ENCODE measurements at regions not wholly inside any gene's neighbourhood (a gene's known extent, or its start where the extent isn't known, plus 50 kb on each side); places are given as distances from the start of the nearest gene placed in this dataset.

DNA sequence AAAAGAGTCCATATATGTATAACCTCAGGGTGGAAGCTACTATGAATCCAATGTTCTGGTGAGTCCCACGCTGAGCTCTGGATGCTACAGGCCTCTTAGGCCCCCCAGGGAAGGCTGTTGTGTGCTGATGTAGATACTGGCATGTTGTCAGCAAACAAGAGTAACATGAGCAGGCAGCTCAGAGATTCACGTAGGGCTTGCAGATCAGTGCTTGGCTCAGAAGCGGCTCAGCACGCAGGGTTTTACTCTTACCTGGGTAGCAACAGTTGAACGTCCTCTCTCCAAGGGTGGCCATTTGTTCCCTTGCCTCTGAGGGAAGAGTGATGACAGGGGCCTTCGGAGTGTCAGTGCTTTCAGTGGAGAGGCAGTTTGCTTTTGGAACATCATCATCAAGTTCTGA lies 93.4 kb downstream of the ZFP64 start:
- TF ChIP-seq, protein P1, sequence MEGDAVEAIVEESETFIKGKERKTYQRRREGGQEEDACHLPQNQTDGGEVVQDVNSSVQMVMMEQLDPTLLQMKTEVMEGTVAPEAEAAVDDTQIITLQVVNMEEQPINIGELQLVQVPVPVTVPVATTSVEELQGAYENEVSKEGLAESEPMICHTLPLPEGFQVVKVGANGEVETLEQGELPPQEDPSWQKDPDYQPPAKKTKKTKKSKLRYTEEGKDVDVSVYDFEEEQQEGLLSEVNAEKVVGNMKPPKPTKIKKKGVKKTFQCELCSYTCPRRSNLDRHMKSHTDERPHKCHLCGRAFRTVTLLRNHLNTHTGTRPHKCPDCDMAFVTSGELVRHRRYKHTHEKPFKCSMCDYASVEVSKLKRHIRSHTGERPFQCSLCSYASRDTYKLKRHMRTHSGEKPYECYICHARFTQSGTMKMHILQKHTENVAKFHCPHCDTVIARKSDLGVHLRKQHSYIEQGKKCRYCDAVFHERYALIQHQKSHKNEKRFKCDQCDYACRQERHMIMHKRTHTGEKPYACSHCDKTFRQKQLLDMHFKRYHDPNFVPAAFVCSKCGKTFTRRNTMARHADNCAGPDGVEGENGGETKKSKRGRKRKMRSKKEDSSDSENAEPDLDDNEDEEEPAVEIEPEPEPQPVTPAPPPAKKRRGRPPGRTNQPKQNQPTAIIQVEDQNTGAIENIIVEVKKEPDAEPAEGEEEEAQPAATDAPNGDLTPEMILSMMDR (conservative IDR thresholded peaks at IDR 0.05), result no peak
- TF ChIP-seq ZFX (IDR thresholded peaks at IDR 0.05), result no peak
- H3K27ac ChIP-seq, result no peak overlapping the region

DNA sequence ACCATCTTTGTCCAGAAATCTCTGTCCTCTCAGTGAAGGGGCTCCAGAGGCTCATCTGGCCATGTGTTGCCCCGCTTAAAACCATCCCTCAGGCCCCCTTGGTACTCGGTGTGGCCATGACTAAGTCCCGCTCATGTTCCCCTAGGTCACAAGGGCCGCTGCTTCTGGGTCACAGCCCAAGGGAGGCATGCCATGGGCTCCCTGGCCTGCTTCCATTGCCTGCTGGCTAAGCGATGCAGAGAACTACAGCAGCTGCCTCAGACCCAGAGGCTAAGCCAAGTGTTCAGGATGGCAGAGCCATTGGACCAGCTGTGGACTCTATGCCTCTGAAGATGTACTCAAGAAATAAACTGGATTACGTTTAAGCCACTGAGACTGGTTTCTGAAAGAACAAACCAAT lies 95.5 kb downstream of the ZFP64 start:
- H3K27ac ChIP-seq, result no peak overlapping the region
- TF ChIP-seq, protein P1 (conservative IDR thresholded peaks at IDR 0.05), result no peak
- TF ChIP-seq ZFX (IDR thresholded peaks at IDR 0.05), result no peak

DNA sequence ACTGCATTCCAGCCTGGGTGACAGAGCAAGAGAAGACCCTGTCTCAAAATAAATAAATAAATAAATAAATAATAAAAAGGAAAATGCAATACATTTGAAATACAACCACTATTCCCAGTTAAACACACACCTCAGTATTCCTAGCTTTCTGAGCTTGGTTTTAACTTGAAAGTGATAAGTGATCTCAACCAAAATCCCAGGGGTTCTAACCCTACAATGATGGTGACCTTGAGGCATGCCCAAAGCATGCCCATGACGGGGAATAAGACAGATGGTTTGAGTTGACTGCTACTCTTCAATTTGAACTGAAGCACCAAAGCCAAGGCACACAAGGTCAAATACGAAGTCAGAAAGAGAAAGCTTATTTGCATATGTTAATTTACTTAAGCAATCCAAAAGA lies 96.9 kb downstream of the ZFP64 start:
- TF ChIP-seq, protein P1 (conservative IDR thresholded peaks at IDR 0.05), result no peak
- no peak for TF ChIP-seq ZFX (IDR thresholded peaks at IDR 0.05)
- no peak overlapping the region for H3K27ac ChIP-seq

DNA sequence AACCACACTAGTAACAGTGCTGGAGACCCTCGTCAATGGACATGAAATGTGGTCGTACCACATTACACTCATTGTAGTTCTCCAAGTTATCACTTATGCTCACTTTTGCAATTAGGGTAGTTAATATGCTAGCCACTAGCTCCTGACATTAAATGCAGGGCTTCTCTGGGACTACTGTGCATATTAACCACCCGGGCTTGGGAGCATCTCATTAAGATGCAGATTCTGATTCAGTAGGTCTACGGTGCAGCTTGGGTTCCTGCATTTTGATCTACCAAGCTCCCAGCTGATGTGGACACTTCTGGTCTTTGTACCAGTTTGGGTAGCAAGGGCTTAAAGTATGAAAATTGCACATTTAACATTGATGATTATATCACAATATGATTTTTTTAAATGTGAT lies 98.0 kb downstream of the ZFP64 start:
- no peak overlapping the region for H3K27ac ChIP-seq
- TF ChIP-seq ZFX (IDR thresholded peaks at IDR 0.05), result no peak

DNA sequence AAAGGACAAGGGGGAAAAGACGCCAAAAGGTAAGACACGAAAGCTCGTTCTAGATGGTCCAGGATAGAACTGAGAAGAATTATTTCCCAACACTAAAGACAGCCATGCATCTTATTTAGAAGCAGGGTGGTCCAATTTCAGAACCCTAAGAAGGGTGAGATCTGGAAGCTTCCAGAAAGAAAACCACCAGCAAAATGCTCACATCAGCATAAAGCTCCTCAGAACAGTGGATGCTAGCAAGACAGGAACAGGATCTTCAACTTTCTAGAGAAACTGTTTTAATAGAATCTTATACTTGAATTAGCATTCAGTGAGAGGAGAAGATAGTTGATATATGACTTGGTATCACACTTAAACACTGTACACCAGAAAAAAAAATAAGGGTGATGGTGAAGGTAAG lies 101.5 kb downstream of the ZFP64 start:
- no peak for TF ChIP-seq ZFX (IDR thresholded peaks at IDR 0.05)
- TF ChIP-seq, protein P1 (conservative IDR thresholded peaks at IDR 0.05), result no peak
- no peak overlapping the region for H3K27ac ChIP-seq

DNA sequence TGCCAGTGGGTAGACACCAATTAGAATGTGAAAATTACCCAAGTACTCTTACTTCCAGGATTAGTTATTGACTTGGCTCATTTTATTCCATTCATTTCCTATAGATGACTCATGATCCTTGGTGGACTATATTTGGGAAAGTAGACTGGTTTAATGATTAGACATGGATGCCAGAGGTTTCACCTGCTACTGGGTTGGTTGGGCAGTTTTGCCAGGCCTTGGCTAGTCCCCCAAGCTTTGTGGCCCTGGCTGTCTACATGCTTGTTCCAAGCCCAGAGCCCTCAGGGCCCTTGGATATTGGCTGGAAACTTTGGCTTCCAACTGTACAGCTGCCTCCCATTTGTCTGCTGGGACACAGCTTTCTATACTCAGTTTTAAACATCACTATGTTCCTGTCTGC lies 104.1 kb downstream of the ZFP64 start:
- no peak overlapping the region for H3K27ac ChIP-seq
- TF ChIP-seq ZFX (IDR thresholded peaks at IDR 0.05), result no peak

DNA sequence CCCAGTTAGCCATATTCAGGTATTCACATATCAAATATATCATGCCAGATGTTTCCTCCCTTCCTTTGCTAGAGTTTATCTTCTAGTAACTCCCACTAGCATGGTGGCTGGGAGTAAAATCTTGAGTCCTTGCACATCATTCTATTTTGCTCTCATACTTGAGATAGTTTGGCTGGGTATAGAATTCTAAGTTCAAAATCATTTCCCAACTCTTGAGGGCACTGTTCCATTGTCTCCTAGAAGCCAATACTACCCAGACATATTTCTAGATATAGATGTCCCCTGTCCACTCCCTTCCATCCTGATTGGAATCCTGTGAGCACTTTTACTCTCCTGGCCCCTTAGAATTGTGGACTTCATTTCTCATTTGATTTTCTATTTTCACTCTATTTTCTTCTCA lies 104.7 kb downstream of the ZFP64 start:
- TF ChIP-seq, protein P1 (conservative IDR thresholded peaks at IDR 0.05), result no peak
- TF ChIP-seq ZFX (IDR thresholded peaks at IDR 0.05), result no peak
- no peak overlapping the region for H3K27ac ChIP-seq

DNA sequence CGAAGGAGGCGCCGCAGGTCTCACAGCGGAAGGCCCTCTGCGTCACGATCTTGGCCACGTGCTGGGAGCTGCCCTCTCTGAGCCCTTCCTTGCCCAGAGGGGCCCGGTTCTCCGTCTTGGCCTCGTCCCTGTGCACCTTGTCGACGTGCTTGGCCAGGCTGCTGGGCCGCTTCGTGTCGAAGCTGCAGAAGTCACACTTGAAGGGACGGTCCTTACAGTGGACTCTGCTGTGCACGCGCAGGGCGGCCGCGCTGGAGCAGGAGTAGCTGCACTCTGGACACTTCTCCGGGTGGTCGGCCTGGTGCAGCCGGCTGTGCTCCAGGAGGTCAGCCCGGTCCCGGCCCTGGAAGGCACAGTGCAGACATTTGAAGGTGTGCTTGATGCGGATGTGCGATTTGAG lies 106.9 kb downstream of the ZFP64 start:
- H3K27ac ChIP-seq, result no peak overlapping the region
- TF ChIP-seq ZFX (IDR thresholded peaks at IDR 0.05), result no peak
- TF ChIP-seq, protein P1 (conservative IDR thresholded peaks at IDR 0.05), result no peak

Data from C4-2B (cell line).